ENCODE measurements at regions not wholly inside any gene's neighbourhood (a gene's known extent, or its start where the extent isn't known, plus 50 kb on each side); places are given as distances from the start of the nearest gene placed in this dataset.

DNA sequence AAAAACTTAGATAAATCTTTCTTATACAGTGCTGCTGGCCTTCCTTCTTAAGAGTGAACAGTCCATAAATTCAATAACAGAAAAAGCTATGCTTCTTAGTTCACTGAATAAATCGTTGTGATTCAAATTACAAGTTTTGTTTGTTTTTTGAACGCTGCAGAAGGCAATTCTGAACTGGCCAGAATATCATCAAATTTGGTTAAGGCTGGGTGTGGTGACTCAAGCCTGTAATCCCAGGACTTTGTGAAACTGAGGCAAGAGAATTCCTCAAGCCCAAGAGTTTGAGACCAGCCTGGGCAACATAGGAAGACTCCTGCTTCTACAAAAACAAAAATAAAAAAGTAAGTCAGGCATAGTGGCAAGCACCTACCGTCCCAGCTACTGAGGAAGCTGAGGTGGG lies 111.2 kb upstream of the SLC39A10 start:
- TF ChIP-seq, protein P1, sequence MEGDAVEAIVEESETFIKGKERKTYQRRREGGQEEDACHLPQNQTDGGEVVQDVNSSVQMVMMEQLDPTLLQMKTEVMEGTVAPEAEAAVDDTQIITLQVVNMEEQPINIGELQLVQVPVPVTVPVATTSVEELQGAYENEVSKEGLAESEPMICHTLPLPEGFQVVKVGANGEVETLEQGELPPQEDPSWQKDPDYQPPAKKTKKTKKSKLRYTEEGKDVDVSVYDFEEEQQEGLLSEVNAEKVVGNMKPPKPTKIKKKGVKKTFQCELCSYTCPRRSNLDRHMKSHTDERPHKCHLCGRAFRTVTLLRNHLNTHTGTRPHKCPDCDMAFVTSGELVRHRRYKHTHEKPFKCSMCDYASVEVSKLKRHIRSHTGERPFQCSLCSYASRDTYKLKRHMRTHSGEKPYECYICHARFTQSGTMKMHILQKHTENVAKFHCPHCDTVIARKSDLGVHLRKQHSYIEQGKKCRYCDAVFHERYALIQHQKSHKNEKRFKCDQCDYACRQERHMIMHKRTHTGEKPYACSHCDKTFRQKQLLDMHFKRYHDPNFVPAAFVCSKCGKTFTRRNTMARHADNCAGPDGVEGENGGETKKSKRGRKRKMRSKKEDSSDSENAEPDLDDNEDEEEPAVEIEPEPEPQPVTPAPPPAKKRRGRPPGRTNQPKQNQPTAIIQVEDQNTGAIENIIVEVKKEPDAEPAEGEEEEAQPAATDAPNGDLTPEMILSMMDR (IDR thresholded peaks at IDR 0.05; ENCODE audit: control extremely low read depth in 1 of 3, insufficient read depth in 1 of 3, low read depth in 1 of 3, low read length in 3 of 3), result no peak
- no peak for TF ChIP-seq MAFK (IDR thresholded peaks at IDR 0.05; ENCODE audit: low read depth, low read length)
- no peak for TF ChIP-seq HDAC2 (IDR thresholded peaks at IDR 0.05; ENCODE audit: borderline replicate concordance in 1 of 2, low read depth in 2 of 2, low read length in 2 of 2)
- no peak for TF ChIP-seq GABPA (IDR thresholded peaks at IDR 0.05; ENCODE audit: borderline replicate concordance, insufficient read depth, low read length)
- TF ChIP-seq, protein P2, sequence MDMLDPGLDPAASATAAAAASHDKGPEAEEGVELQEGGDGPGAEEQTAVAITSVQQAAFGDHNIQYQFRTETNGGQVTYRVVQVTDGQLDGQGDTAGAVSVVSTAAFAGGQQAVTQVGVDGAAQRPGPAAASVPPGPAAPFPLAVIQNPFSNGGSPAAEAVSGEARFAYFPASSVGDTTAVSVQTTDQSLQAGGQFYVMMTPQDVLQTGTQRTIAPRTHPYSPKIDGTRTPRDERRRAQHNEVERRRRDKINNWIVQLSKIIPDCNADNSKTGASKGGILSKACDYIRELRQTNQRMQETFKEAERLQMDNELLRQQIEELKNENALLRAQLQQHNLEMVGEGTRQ (IDR thresholded peaks at IDR 0.05; ENCODE audit: low read length), result no peak
